ENCODE measurements at regions not wholly inside any gene's neighbourhood (a gene's known extent, or its start where the extent isn't known, plus 50 kb on each side); places are given as distances from the start of the nearest gene placed in this dataset.

- in situ Hi-C loops (cut with MboI; ENCODE audit: low sequenced_read_pairs) = no loop called here
Observed at GRCh38 chr11:128330203-128330602, 257.2 kb downstream of the ETS1 start.

- in situ Hi-C loops (cut with MboI; ENCODE audit: low sequenced_read_pairs) = no loop called here
Observed at GRCh38 chr11:128328955-128329551, 258.3 kb downstream of the ETS1 start.

- in situ Hi-C loops (cut with MboI; ENCODE audit: low sequenced_read_pairs) = no loop called here
Observed at GRCh38 chr11:128327274-128327673, 260.1 kb downstream of the ETS1 start.

GRCh38 chr11:128326791-128327190 is 260.6 kb downstream of the ETS1 start:
- in situ Hi-C loops (cut with MboI; ENCODE audit: low sequenced_read_pairs) = no loop called here

- in situ Hi-C loops (cut with MboI; ENCODE audit: low sequenced_read_pairs) = no loop called here
Observed at GRCh38 chr11:128324531-128325141, 262.7 kb downstream of the ETS1 start.

GRCh38 chr11:128324051-128324481 is 263.3 kb downstream of the ETS1 start:
- in situ Hi-C loops (cut with MboI; ENCODE audit: low sequenced_read_pairs) = no loop called here

- in situ Hi-C loops (cut with MboI; ENCODE audit: low sequenced_read_pairs) = no loop called here
Observed at GRCh38 chr11:128323381-128323780, 264.0 kb downstream of the ETS1 start.

GRCh38 chr11:128318856-128319474 is 268.4 kb downstream of the ETS1 start:
- in situ Hi-C loops (cut with MboI; ENCODE audit: low sequenced_read_pairs) = no loop called here

GRCh38 chr11:128316541-128317227 is 270.7 kb downstream of the ETS1 start:
- in situ Hi-C loops (cut with MboI; ENCODE audit: low sequenced_read_pairs) = no loop called here

GRCh38 chr11:128315933-128316332 is 271.4 kb downstream of the ETS1 start:
- in situ Hi-C loops (cut with MboI; ENCODE audit: low sequenced_read_pairs) = no loop called here

GRCh38 chr11:128313931-128314330 is 273.4 kb downstream of the ETS1 start:
- in situ Hi-C loops (cut with MboI; ENCODE audit: low sequenced_read_pairs) = no loop called here

GRCh38 chr11:128311742-128312719 is 275.3 kb downstream of the ETS1 start:
- in situ Hi-C loops (cut with MboI; ENCODE audit: low sequenced_read_pairs) = no loop called here

GRCh38 chr11:128310676-128311445 is 276.5 kb downstream of the ETS1 start:
- in situ Hi-C loops (cut with MboI; ENCODE audit: low sequenced_read_pairs) = no loop called here

- in situ Hi-C loops (cut with MboI; ENCODE audit: low sequenced_read_pairs) = no loop called here
Observed at GRCh38 chr11:128310005-128310404, 277.4 kb downstream of the ETS1 start.

- in situ Hi-C loops (cut with MboI; ENCODE audit: low sequenced_read_pairs) = no loop called here
Observed at GRCh38 chr11:128308794-128309193, 278.6 kb downstream of the ETS1 start.

GRCh38 chr11:128305588-128305987 is 281.8 kb downstream of the ETS1 start:
- in situ Hi-C loops (cut with MboI; ENCODE audit: low sequenced_read_pairs) = no loop called here

- in situ Hi-C loops (cut with MboI; ENCODE audit: low sequenced_read_pairs) = no loop called here
Observed at GRCh38 chr11:128304666-128305485, 282.5 kb downstream of the ETS1 start.

GRCh38 chr11:128304116-128304515 is 283.2 kb downstream of the ETS1 start:
- in situ Hi-C loops (cut with MboI; ENCODE audit: low sequenced_read_pairs) = no loop called here

- in situ Hi-C loops (cut with MboI; ENCODE audit: low sequenced_read_pairs) = no loop called here
Observed at GRCh38 chr11:128303383-128303782, 284.0 kb downstream of the ETS1 start.

All from HL-60/S4 treated with phorbol 12-myristate 13-acetate at 8.2 ng/mL for 4 days and 3 days (cell line).